PC-3 (cell line): ENCODE measurements at regions not wholly inside any gene's neighbourhood (a gene's known extent, or its start where the extent isn't known, plus 50 kb on each side); places are given as distances from the start of the nearest gene placed in this dataset.
A peak's percentile ranks its signal among the peaks of the same experiment; 100 is the strongest.

Source experiments
- ATAC-seq: fragments of 200-7000 bp; cut with Tn5 transposase; 2 replicates; pipeline ENCODE4 v1.9.1; 2020; ENCODE audit warnings: mild to moderate bottlenecking, moderate library complexity
- BruUV-seq: library from RNA; stranded (reverse); fragments of 400-500 nt; replicated peaks from 2 replicates; lab custom pipeline; 2021; lab: Mats Ljungman, UMichigan
- CTCF ChIA-PET: fragments of 300-600 bp; sonication (Branson Sonifier 250); formaldehyde crosslinking; loops from one replicate; lab custom pipeline; 2022; ENCODE audit warnings: antibody characterized with exemption; lab: Charles Lee
- POLR2A ChIA-PET: fragments of 300-600 bp; sonication (Branson Sonifier 250); formaldehyde crosslinking; loops from one replicate; lab custom pipeline; 2022; ENCODE audit warnings: antibody characterized with exemption; ENCODE audit not compliant: unreplicated experiment; lab: Charles Lee
- DNase-seq: peaks from one replicate; pipeline ENCODE4 v3.0.0-alpha.2; 2015
- H2AFZ ChIP-seq: fragments of 300-600 bp; sonication (generic); 2 replicates; pipeline ENCODE4 v1.6.0; 2016; ENCODE audit warnings: antibody characterized with exemption, low read length
- H3F3A ChIP-seq: fragments of 300-600 bp; sonication (generic); one replicate; pipeline ENCODE4 v1.6.0; 2017; ENCODE audit warnings: antibody characterized with exemption, low read length, control low read depth, mild to moderate bottlenecking; ENCODE audit not compliant: unreplicated experiment
- H3K27ac ChIP-seq: fragments of 300-600 bp; sonication (generic); 2 replicates; pipeline ENCODE4 v1.5.1; 2016; ENCODE audit warnings: mild to moderate bottlenecking, low read length
- H3K27me3 ChIP-seq: fragments of 300-600 bp; sonication (generic); 2 replicates; pipeline ENCODE4 v1.6.1; 2016; ENCODE audit warnings: low read length, mixed read lengths
- H3K36me3 ChIP-seq: fragments of 300-600 bp; sonication (generic); 2 replicates; pipeline ENCODE4 v1.6.1; 2016; ENCODE audit warnings: low read depth, mixed run types, low read length, mixed read lengths
- H3K4me1 ChIP-seq: fragments of 300-600 bp; sonication (generic); 2 replicates; pipeline ENCODE4 v1.5.1; 2016; ENCODE audit warnings: low read length; ENCODE audit not compliant: insufficient read depth
- H3K4me2 ChIP-seq: fragments of 300-600 bp; sonication (generic); 2 replicates; pipeline ENCODE4 v1.6.0; 2016; ENCODE audit warnings: low read length
- H3K4me3 ChIP-seq: fragments of 300-600 bp; sonication (generic); 2 replicates; pipeline ENCODE4 v1.5.1; 2016; ENCODE audit warnings: mild to moderate bottlenecking, low read length, mixed read lengths
- H3K79me2 ChIP-seq: fragments of 300-600 bp; sonication (generic); 2 replicates; pipeline ENCODE4 v1.6.1; 2017; ENCODE audit warnings: low read length, mixed read lengths
- H3K9ac ChIP-seq: fragments of 300-600 bp; sonication (generic); 2 replicates; pipeline ENCODE4 v1.6.0; 2016; ENCODE audit warnings: mild to moderate bottlenecking, low read length
- H3K9me2 ChIP-seq: fragments of 300-600 bp; sonication (generic); replicated peaks from 2 replicates; pipeline ENCODE4 v1.6.1; 2016; ENCODE audit warnings: mixed run types, low read length, mixed read lengths
- H3K9me3 ChIP-seq: fragments of 300-600 bp; sonication (generic); 2 replicates; pipeline ENCODE4 v1.6.1; 2016; ENCODE audit warnings: low read length, mixed read lengths
- H4K20me1 ChIP-seq: fragments of 300-600 bp; sonication (generic); 2 replicates; pipeline ENCODE4 v1.6.1; 2016; ENCODE audit warnings: low read length, mixed read lengths
- EZH2 ChIP-seq: fragments of 300-600 bp; sonication (generic); IDR thresholded peaks from one replicate; pipeline ENCODE4 v1.6.1; 2017; ENCODE audit warnings: antibody characterized with exemption, mild to moderate bottlenecking, low read length; ENCODE audit not compliant: unreplicated experiment
- EZH2phosphoT487 ChIP-seq: fragments of 300-600 bp; sonication (generic); IDR thresholded peaks from 2 replicates; pipeline ENCODE4 v1.6.1; 2018; ENCODE audit warnings: mild to moderate bottlenecking, antibody characterized with exemption, low read length, borderline replicate concordance
- intact Hi-C: fragments of 100-400 bp; cut with micrococcal nuclease; formaldehyde crosslinking; loops from 2 replicates; pipeline ENCODE4 v1.9.0; 2023
- TF ChIP-seq, protein P1 (sequence below): fragments of 300-600 bp; sonication (generic); conservative IDR thresholded peaks from 2 replicates; pipeline ENCODE4 v1.5.1; 2017; ENCODE audit warnings: antibody characterized with exemption, low read depth, mild to moderate bottlenecking, low read length

DNA sequence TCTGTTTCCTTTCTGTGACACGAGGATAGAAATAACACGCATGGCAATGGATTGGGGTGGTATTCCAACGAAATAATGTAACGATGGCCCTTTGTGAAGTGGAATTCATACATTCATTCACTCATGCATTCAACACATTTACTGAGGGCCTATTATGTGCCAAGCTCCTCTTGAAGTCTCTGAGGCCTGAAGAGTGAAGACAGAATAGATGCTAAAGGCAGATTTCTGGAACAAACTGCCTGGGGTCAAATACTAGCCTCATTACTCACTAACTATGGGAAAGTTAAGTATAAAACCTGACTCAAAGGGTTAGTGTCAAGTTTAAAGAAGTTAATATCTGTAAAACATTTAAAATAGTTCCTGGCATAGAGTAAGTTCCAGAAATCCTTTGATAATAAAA lies 279.6 kb upstream of the SULF2 start:
- DNase-seq: peak; percentile 88

DNA sequence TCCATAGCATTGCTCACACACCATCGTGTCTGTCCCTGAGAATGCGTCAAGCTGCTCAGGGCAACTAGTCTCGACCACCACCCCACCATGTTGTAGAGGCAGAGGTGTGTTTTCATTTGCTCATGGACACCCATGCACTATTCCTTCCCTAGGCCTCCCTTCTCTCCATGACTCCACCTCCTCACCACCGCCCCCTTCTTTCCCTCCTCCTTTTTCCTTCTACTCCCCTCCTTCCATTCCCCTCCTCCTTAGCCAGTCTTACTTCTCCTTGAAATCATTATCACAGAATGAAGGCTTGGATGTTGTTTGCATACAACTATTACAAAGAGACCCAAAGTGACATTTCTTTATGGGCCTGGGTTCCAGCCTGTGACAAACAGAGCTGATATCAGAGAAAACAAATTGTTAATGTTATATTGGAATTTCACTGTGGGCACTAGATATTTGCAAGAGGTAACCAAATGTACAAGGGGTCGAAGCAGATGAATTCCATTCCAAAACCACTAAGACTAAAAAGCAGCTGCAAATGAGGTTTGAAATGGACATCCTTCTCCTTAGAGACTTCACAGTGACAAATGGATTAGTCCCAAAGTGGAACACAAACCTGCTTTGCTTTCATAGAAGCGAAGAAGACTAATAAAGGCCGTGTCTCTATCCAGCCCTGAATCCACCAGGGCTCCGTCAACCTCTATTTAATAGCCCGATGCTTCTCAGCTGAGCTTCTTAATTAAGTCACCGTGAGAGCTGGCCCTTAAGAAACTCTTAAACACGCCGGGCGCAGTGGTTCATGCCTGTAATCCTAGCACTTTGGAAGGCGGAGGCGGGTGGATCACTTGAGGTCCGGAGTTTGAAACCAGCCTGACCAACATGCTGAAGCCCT lies 275.8 kb upstream of the SULF2 start:
- no peaks in the 10 kb centered on the region for H3K9me2 ChIP-seq
- ATAC-seq (no peak), DNase-seq (no peak)
- no peak overlapping the region for H3K27ac ChIP-seq
- H3K4me3 ChIP-seq: no peak overlapping the region
- POLR2A ChIA-PET: interaction anchor here (0.7 kb wide), 1 partner anchor 135 kb away, joined by 3 read pairs; no protein-coding TSS in a partner anchor
- H3K79me2 ChIP-seq: no peaks in the 10 kb centered on the region
- H3K4me1 ChIP-seq: peaks cover 20% of the 10 kb centered on the region
- TF ChIP-seq EZH2: no peak
- intact Hi-C loops: no loop called here
- CTCF ChIA-PET: no interaction called here
- BruUV-seq: no TSS peak
- H3K9me3 ChIP-seq: no peaks in the 10 kb centered on the region
- H2AFZ ChIP-seq: no peak overlapping the region
- H4K20me1 ChIP-seq: no peaks in the 10 kb centered on the region
- no peaks in the 10 kb centered on the region for H3K27me3 ChIP-seq
- no peaks in the 10 kb centered on the region for H3K36me3 ChIP-seq
- no peak overlapping the region for H3K4me2 ChIP-seq
- no peak overlapping the region for H3K9ac ChIP-seq
- H3F3A ChIP-seq: no peaks in the 10 kb centered on the region

More for the DNA sequence above, 279.6 kb upstream of the SULF2 start:
- POLR2A ChIA-PET: interaction anchor here (0.5 kb wide), 2 partner anchors 62 to 1580 kb away, joined by 3 to 5 read pairs; no protein-coding TSS in a partner anchor
- no peak for TF ChIP-seq EZH2phosphoT487
- TF ChIP-seq, protein P1, sequence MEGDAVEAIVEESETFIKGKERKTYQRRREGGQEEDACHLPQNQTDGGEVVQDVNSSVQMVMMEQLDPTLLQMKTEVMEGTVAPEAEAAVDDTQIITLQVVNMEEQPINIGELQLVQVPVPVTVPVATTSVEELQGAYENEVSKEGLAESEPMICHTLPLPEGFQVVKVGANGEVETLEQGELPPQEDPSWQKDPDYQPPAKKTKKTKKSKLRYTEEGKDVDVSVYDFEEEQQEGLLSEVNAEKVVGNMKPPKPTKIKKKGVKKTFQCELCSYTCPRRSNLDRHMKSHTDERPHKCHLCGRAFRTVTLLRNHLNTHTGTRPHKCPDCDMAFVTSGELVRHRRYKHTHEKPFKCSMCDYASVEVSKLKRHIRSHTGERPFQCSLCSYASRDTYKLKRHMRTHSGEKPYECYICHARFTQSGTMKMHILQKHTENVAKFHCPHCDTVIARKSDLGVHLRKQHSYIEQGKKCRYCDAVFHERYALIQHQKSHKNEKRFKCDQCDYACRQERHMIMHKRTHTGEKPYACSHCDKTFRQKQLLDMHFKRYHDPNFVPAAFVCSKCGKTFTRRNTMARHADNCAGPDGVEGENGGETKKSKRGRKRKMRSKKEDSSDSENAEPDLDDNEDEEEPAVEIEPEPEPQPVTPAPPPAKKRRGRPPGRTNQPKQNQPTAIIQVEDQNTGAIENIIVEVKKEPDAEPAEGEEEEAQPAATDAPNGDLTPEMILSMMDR: no peak
- Histone ChIP-seq H3K36me3 (no peaks in the 10 kb centered on the region), H3K27me3 (no peaks in the 10 kb centered on the region), H3K79me2 (no peaks in the 10 kb centered on the region), H2AFZ (no peak overlapping the region), H4K20me1 (no peaks in the 10 kb centered on the region), H3K9me2 (no peaks in the 10 kb centered on the region), H3K4me3 (no peak overlapping the region), H3K4me2 (0 out of 2 replicates have a peak overlapping the region, but pooled peaks have one; percentile 10), H3K9me3 (no peaks in the 10 kb centered on the region), H3K9ac (peak overlapping the region; percentile 73), H3K4me1 (peaks cover 26% of the 10 kb centered on the region), H3K27ac (peak overlapping the region; percentile 87), H3F3A (no peaks in the 10 kb centered on the region)
- intact Hi-C loops: no loop called here
- CTCF ChIA-PET: no interaction called here
- ATAC-seq: peak; percentile 74
- no TSS peak for BruUV-seq

DNA sequence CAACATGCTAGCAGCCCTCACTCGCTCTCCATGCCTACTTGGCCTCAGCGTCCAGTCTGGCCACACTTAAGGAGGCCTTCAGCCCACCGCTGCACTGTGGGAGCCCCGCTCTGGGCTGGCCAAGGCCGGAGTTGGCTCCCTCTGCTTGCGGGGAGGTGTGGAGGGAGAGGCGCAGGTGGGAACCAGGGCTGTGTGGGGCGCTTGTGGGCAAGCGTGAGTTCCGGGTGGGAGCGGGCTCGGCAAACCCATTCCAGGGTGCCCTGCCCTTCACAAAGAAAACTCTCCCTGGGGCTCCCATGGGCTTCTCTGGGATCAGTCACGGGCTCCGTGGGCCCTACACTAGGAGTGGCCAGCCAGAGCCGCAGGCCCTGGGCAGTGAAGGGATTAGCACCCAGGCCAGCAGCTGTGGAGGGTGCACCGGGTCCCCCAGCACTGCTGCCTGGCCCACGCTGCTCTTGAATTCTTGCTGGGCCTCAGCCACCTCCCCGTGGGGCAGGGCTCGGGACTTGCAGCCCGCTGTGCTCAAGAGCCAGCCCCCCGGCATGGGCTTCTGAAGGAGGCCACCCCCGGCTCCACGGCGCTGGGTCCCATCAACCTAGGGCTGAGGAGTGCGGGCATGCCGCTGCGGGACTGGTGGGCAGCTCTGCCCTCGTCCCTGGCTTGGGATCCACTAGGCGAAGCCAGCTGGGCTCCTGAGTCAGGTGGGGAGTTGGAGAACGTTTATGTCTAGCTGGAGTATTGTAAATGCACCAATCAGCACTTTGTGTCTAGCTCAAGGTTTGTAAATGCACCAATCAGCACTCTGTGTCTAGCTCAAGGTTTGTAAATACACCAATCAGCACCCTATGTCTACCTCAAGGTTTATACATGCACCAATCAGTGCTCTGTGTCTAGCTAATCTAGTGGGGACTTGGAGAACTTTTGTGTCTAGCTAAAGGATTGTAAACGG lies 273.6 kb upstream of the SULF2 start:
- no peaks in the 10 kb centered on the region for H3K9me2 ChIP-seq
- no peak overlapping the region for H2AFZ ChIP-seq
- no peaks in the 10 kb centered on the region for H3K27me3 ChIP-seq
- no peaks in the 10 kb centered on the region for H3K9me3 ChIP-seq
- H3K9ac ChIP-seq: no peak overlapping the region
- no peak overlapping the region for H3K27ac ChIP-seq
- H4K20me1 ChIP-seq: no peaks in the 10 kb centered on the region
- DNase-seq (no peak), ATAC-seq (no peak)
- no peaks in the 10 kb centered on the region for H3F3A ChIP-seq
- H3K36me3 ChIP-seq: no peaks in the 10 kb centered on the region
- BruUV-seq: no TSS peak
- no peak overlapping the region for H3K4me2 ChIP-seq
- no peak overlapping the region for H3K4me3 ChIP-seq
- no peak for TF ChIP-seq EZH2phosphoT487
- TF ChIP-seq EZH2: no peak
- TF ChIP-seq, protein P1: no peak
- no peaks in the 10 kb centered on the region for H3K79me2 ChIP-seq
- H3K4me1 ChIP-seq: no peaks in the 10 kb centered on the region
- intact Hi-C loops: no loop called here
- CTCF ChIA-PET: no interaction called here
- POLR2A ChIA-PET: no interaction called here
